ENCODE measurements at regions not wholly inside any gene's neighbourhood (a gene's known extent, or its start where the extent isn't known, plus 50 kb on each side); places are given as distances from the start of the nearest gene placed in this dataset.

DNA sequence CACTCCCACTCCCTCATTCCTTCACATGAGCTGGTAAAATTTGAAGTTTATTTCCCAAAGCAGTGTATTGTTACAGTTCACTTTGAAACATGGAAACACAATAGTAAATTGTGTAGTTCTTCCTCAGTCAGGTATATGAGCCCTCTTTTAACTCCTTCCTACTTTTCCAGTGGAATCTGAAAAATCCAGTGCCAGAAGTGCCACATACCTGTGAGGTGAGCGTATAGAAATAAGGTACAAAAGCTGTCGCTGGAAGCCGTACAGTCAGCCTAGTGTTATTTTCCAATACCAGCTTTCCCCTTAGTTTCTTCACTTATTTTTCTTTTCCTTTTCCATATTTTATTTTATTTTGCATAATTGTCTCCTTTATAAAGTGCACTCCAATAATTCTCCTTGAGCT lies 81.7 kb upstream of the CADM2 start:
- Histone ChIP-seq H3K4me1 (ENCODE audit: control insufficient read depth, insufficient read depth, low read depth, low read length) (no peaks in the 10 kb centered on the region), H3K4ac (ENCODE audit: low read depth in 1 of 2, low read length in 2 of 2) (no peak overlapping the region), H2BK12ac (ENCODE audit: low read length in 2 of 2) (no peak overlapping the region), H3K79me1 (replicated peaks; ENCODE audit: low read length, poor library complexity, severe bottlenecking) (no peaks in the 10 kb centered on the region), H3K18ac (ENCODE audit: low read depth in 1 of 2, low read length in 2 of 2) (no peak overlapping the region), H3K9ac (ENCODE audit: low read length) (no peak overlapping the region), H2BK5ac (ENCODE audit: low read depth, low read length, poor library complexity, severe bottlenecking) (no peak overlapping the region), H4K91ac (ENCODE audit: low read length) (no peak overlapping the region), H4K8ac (ENCODE audit: low read length) (no peak overlapping the region), H2AK5ac (ENCODE audit: low read length, severe bottlenecking) (no peak overlapping the region), H3K4me3 (ENCODE audit: insufficient read depth in 1 of 2, low read depth in 1 of 2, low read length in 2 of 2) (no peak overlapping the region), H3K27ac (ENCODE audit: low read length, poor library complexity, severe bottlenecking) (no peak overlapping the region), H2BK15ac (ENCODE audit: low read depth, poor library complexity, severe bottlenecking) (no peak overlapping the region), H2AFZ (ENCODE audit: low read depth, low read length) (no peak overlapping the region), H3K14ac (ENCODE audit: low read length in 2 of 2) (no peak overlapping the region), H3K9me3 (ENCODE audit: control insufficient read depth, low read length) (peaks cover 3% of the 10 kb centered on the region), H3K4me2 (ENCODE audit: low read length, poor library complexity, severe bottlenecking) (no peak overlapping the region), H3K27me3 (ENCODE audit: control insufficient read depth in 1 of 2, insufficient read depth in 1 of 2, low read length in 2 of 2) (no peaks in the 10 kb centered on the region), H3K23ac (ENCODE audit: low read length in 2 of 2) (no peak overlapping the region), H3K36me3 (ENCODE audit: control insufficient read depth in 1 of 2, insufficient read depth in 2 of 2, low read depth in 1 of 2, low read length in 2 of 2) (no peaks in the 10 kb centered on the region), H2BK120ac (ENCODE audit: low read depth, low read length) (no peak overlapping the region)
- 95% methylated on average over 3 of the region's 3 CpGs for WGBS
- no peak for DNase-seq

DNA sequence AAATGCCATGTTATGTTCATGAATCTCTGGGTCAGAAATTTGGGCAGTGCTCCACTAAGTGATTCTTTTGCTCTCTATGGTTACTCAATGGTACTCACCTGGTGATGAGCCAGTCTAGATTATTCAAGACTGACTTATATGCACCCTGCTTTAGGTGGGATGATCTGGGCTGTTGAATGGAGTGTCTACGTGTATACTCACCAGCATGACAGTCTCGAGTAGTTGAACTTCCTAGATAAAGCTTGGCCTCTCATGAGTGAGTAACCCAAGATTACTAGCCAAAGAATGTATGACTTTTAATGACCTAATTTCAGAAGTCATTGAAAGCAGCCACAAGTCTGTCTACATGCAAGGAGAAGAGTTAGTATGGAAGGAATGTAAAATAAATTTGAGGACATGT lies 77.5 kb upstream of the CADM2 start:
- H3K4me1 ChIP-seq (ENCODE audit: control insufficient read depth, insufficient read depth, low read depth, low read length): no peaks in the 10 kb centered on the region
- H2BK12ac ChIP-seq (ENCODE audit: low read length in 2 of 2): no peak overlapping the region
- no peak for DNase-seq
- no peak overlapping the region for H3K4me3 ChIP-seq (ENCODE audit: insufficient read depth in 1 of 2, low read depth in 1 of 2, low read length in 2 of 2)
- no peak overlapping the region for H3K27ac ChIP-seq (ENCODE audit: low read length, poor library complexity, severe bottlenecking)
- H4K91ac ChIP-seq (ENCODE audit: low read length): no peak overlapping the region
- no peaks in the 10 kb centered on the region for H3K79me1 ChIP-seq (replicated peaks; ENCODE audit: low read length, poor library complexity, severe bottlenecking)
- no peak overlapping the region for H3K14ac ChIP-seq (ENCODE audit: low read length in 2 of 2)
- H3K4ac ChIP-seq (ENCODE audit: low read depth in 1 of 2, low read length in 2 of 2): no peak overlapping the region
- no peak overlapping the region for H2BK5ac ChIP-seq (ENCODE audit: low read depth, low read length, poor library complexity, severe bottlenecking)
- H4K8ac ChIP-seq (ENCODE audit: low read length): no peak overlapping the region
- no peaks in the 10 kb centered on the region for H3K36me3 ChIP-seq (ENCODE audit: control insufficient read depth in 1 of 2, insufficient read depth in 2 of 2, low read depth in 1 of 2, low read length in 2 of 2)
- no peak overlapping the region for H3K23ac ChIP-seq (ENCODE audit: low read length in 2 of 2)
- H3K4me2 ChIP-seq (ENCODE audit: low read length, poor library complexity, severe bottlenecking): no peak overlapping the region
- no peak overlapping the region for H2BK120ac ChIP-seq (ENCODE audit: low read depth, low read length)
- H3K9me3 ChIP-seq (ENCODE audit: control insufficient read depth, low read length): peaks cover 7% of the 10 kb centered on the region
- H2BK15ac ChIP-seq (ENCODE audit: low read depth, poor library complexity, severe bottlenecking): no peak overlapping the region
- H3K18ac ChIP-seq (ENCODE audit: low read depth in 1 of 2, low read length in 2 of 2): no peak overlapping the region
- H3K9ac ChIP-seq (ENCODE audit: low read length): no peak overlapping the region
- H2AK5ac ChIP-seq (ENCODE audit: low read length, severe bottlenecking): no peak overlapping the region
- 69% methylated on average over 2 of the region's 2 CpGs for WGBS
- H2AFZ ChIP-seq (ENCODE audit: low read depth, low read length): no peak overlapping the region
- H3K27me3 ChIP-seq (ENCODE audit: control insufficient read depth in 1 of 2, insufficient read depth in 1 of 2, low read length in 2 of 2): no peaks in the 10 kb centered on the region

- H2AK5ac ChIP-seq (ENCODE audit: low read length, severe bottlenecking): no peak overlapping the region
- H2AFZ ChIP-seq (ENCODE audit: low read depth, low read length): no peak overlapping the region
- no peak overlapping the region for H3K27ac ChIP-seq (ENCODE audit: low read length, poor library complexity, severe bottlenecking)
- H3K23ac ChIP-seq (ENCODE audit: low read length in 2 of 2): no peak overlapping the region
- H3K4me3 ChIP-seq (ENCODE audit: insufficient read depth in 1 of 2, low read depth in 1 of 2, low read length in 2 of 2): no peak overlapping the region
- no peaks in the 10 kb centered on the region for H3K4me1 ChIP-seq (ENCODE audit: control insufficient read depth, insufficient read depth, low read depth, low read length)
- H2BK120ac ChIP-seq (ENCODE audit: low read depth, low read length): no peak overlapping the region
- no peak overlapping the region for H4K8ac ChIP-seq (ENCODE audit: low read length)
- no peak overlapping the region for H3K4ac ChIP-seq (ENCODE audit: low read depth in 1 of 2, low read length in 2 of 2)
- no peak overlapping the region for H2BK12ac ChIP-seq (ENCODE audit: low read length in 2 of 2)
- no peak overlapping the region for H3K18ac ChIP-seq (ENCODE audit: low read depth in 1 of 2, low read length in 2 of 2)
- no peaks in the 10 kb centered on the region for H3K36me3 ChIP-seq (ENCODE audit: control insufficient read depth in 1 of 2, insufficient read depth in 2 of 2, low read depth in 1 of 2, low read length in 2 of 2)
- H3K9ac ChIP-seq (ENCODE audit: low read length): no peak overlapping the region
- no peak overlapping the region for H3K4me2 ChIP-seq (ENCODE audit: low read length, poor library complexity, severe bottlenecking)
- H3K27me3 ChIP-seq (ENCODE audit: control insufficient read depth in 1 of 2, insufficient read depth in 1 of 2, low read length in 2 of 2): no peaks in the 10 kb centered on the region
- peaks cover 7% of the 10 kb centered on the region for H3K9me3 ChIP-seq (ENCODE audit: control insufficient read depth, low read length)
- no peak overlapping the region for H2BK5ac ChIP-seq (ENCODE audit: low read depth, low read length, poor library complexity, severe bottlenecking)
- no peaks in the 10 kb centered on the region for H3K79me1 ChIP-seq (replicated peaks; ENCODE audit: low read length, poor library complexity, severe bottlenecking)
- WGBS: 61% methylated on average over 14 of the region's 14 CpGs
- H4K91ac ChIP-seq (ENCODE audit: low read length): no peak overlapping the region
- no peak for DNase-seq
- H2BK15ac ChIP-seq (ENCODE audit: low read depth, poor library complexity, severe bottlenecking): no peak overlapping the region
- no peak overlapping the region for H3K14ac ChIP-seq (ENCODE audit: low read length in 2 of 2)
Observed at GRCh38 chr3:84885199-84885882, 73.4 kb upstream of the CADM2 start.

GRCh38 chr3:84891851-84892250 lies 66.9 kb upstream of the CADM2 start:
- no peak overlapping the region for H3K4me3 ChIP-seq (ENCODE audit: insufficient read depth in 1 of 2, low read depth in 1 of 2, low read length in 2 of 2)
- no peak overlapping the region for H3K4me2 ChIP-seq (ENCODE audit: low read length, poor library complexity, severe bottlenecking)
- no peak overlapping the region for H3K18ac ChIP-seq (ENCODE audit: low read depth in 1 of 2, low read length in 2 of 2)
- no peak overlapping the region for H4K91ac ChIP-seq (ENCODE audit: low read length)
- no peak overlapping the region for H3K14ac ChIP-seq (ENCODE audit: low read length in 2 of 2)
- H3K27me3 ChIP-seq (ENCODE audit: control insufficient read depth in 1 of 2, insufficient read depth in 1 of 2, low read length in 2 of 2): no peaks in the 10 kb centered on the region
- no peaks in the 10 kb centered on the region for H3K4me1 ChIP-seq (ENCODE audit: control insufficient read depth, insufficient read depth, low read depth, low read length)
- H2BK15ac ChIP-seq (ENCODE audit: low read depth, poor library complexity, severe bottlenecking): no peak overlapping the region
- H2BK12ac ChIP-seq (ENCODE audit: low read length in 2 of 2): no peak overlapping the region
- no peak for DNase-seq
- H2BK5ac ChIP-seq (ENCODE audit: low read depth, low read length, poor library complexity, severe bottlenecking): no peak overlapping the region
- H2BK120ac ChIP-seq (ENCODE audit: low read depth, low read length): no peak overlapping the region
- H2AFZ ChIP-seq (ENCODE audit: low read depth, low read length): no peak overlapping the region
- peaks cover 12% of the 10 kb centered on the region for H3K9me3 ChIP-seq (ENCODE audit: control insufficient read depth, low read length)
- H3K4ac ChIP-seq (ENCODE audit: low read depth in 1 of 2, low read length in 2 of 2): no peak overlapping the region
- H2AK5ac ChIP-seq (ENCODE audit: low read length, severe bottlenecking): no peak overlapping the region
- no peak overlapping the region for H4K8ac ChIP-seq (ENCODE audit: low read length)
- no peak overlapping the region for H3K27ac ChIP-seq (ENCODE audit: low read length, poor library complexity, severe bottlenecking)
- H3K36me3 ChIP-seq (ENCODE audit: control insufficient read depth in 1 of 2, insufficient read depth in 2 of 2, low read depth in 1 of 2, low read length in 2 of 2): no peaks in the 10 kb centered on the region
- WGBS: no CpG with 5 or more reads among the region's 1 CpG
- H3K79me1 ChIP-seq (replicated peaks; ENCODE audit: low read length, poor library complexity, severe bottlenecking): no peaks in the 10 kb centered on the region
- no peak overlapping the region for H3K23ac ChIP-seq (ENCODE audit: low read length in 2 of 2)
- no peak overlapping the region for H3K9ac ChIP-seq (ENCODE audit: low read length)
